H1 (cell line): ENCODE measurements at regions not wholly inside any gene's neighbourhood (a gene's known extent, or its start where the extent isn't known, plus 50 kb on each side); places are given as distances from the start of the nearest gene placed in this dataset.

ENCODE experiments used
- CTCF ChIA-PET: fragments of 300-600 bp; sonication (Branson Sonifier 250); formaldehyde crosslinking; loops from one replicate; lab custom pipeline; 2021; ENCODE audit not compliant: partially characterized antibody; lab: Charles Lee
- POLR2A ChIA-PET: fragments of 300-600 bp; sonication (Branson Sonifier 250); formaldehyde crosslinking; loops from one replicate; lab custom pipeline; 2021; ENCODE audit warnings: inconsistent platforms; ENCODE audit not compliant: partially characterized antibody; lab: Charles Lee
- DNase-seq, 2 experiments: peaks; one replicate each; pipeline versions ENCODE4 v3.0.0 to v3.0.0-alpha.2; 2010 to 2022; ENCODE audit warnings: low spot score in 2 of 2, low read depth in 1 of 2, mixed read lengths in 1 of 2
- FAIRE-seq: peaks from 2 replicates; lab custom pipeline; 2011; peaks lifted over from hg19 to GRCh38; lab: Jason Lieb, UNC
- H2AFZ ChIP-seq: 2 replicates; pipeline ENCODE4 v1.8.1; 2012; ENCODE audit warnings: low read length, inconsistent platforms
- H2AK5ac ChIP-seq: 2 replicates; pipeline ENCODE4 v1.6.1; 2013; ENCODE audit warnings: low read depth, low read length
- H2BK120ac ChIP-seq: replicated peaks from 2 replicates; pipeline ENCODE3; 2013; ENCODE audit warnings: low read depth, low read length, inconsistent platforms
- H2BK12ac ChIP-seq: 2 replicates; pipeline ENCODE4 v1.6.1; 2013; ENCODE audit warnings: low read depth, low read length
- H2BK15ac ChIP-seq: 2 replicates; pipeline ENCODE4 v1.6.1; 2013; ENCODE audit warnings: low read length
- H2BK20ac ChIP-seq: 2 replicates; pipeline ENCODE4 v1.6.1; 2013; ENCODE audit warnings: low read length
- H2BK5ac ChIP-seq: 2 replicates; pipeline ENCODE4 v1.6.1; 2013; ENCODE audit warnings: low read depth, low read length
- H3K14ac ChIP-seq: 2 replicates; pipeline ENCODE4 v1.6.1; 2013; ENCODE audit warnings: inconsistent platforms; ENCODE audit not compliant: insufficient read length
- H3K18ac ChIP-seq: 2 replicates; pipeline ENCODE4 v1.6.1; 2013; ENCODE audit warnings: low read length; ENCODE audit errors: extremely low read depth
- H3K23ac ChIP-seq: 2 replicates; pipeline ENCODE4 v1.6.1; 2013; ENCODE audit warnings: inconsistent platforms; ENCODE audit not compliant: insufficient read length
- H3K23me2 ChIP-seq: 2 replicates; pipeline ENCODE4 v1.6.1; 2013; ENCODE audit warnings: low read depth, low read length
- H3K27ac ChIP-seq: 2 replicates; pipeline ENCODE4 v1.6.1; 2011; ENCODE audit warnings: low read depth, low read length, inconsistent platforms
- H3K27me3 ChIP-seq, 4 experiments: replicated peaks in 1 of 4; 1 replicate in 1 of 4; 2 replicates in 3 of 4; pipeline versions ENCODE4 v1.6.1 to v1.8.1; 2011 to 2013; ENCODE audit warnings: low read length in 3 of 4, mild to moderate bottlenecking in 3 of 4, inconsistent platforms in 2 of 4, mixed read lengths in 2 of 4, moderate library complexity in 1 of 4; ENCODE audit not compliant: control insufficient read depth in 3 of 4, insufficient read depth in 3 of 4; ENCODE audit errors: extremely low read depth in 1 of 4
- H3K36me3 ChIP-seq, 4 experiments: 2 replicates each; pipeline versions ENCODE4 v1.6.1 to v1.8.1; 2011 to 2013; ENCODE audit warnings: mild to moderate bottlenecking in 4 of 4, low read length in 3 of 4, moderate library complexity in 2 of 4, control low read depth in 1 of 4, inconsistent platforms in 1 of 4; ENCODE audit not compliant: insufficient read depth in 4 of 4, control insufficient read depth in 2 of 4
- H3K4ac ChIP-seq: replicated peaks from 2 replicates; pipeline ENCODE3; 2013; ENCODE audit warnings: low read length, low read depth, mixed read lengths, inconsistent platforms; ENCODE audit not compliant: insufficient read length
- H3K4me1 ChIP-seq, 4 experiments: replicated peaks in 1 of 4; 1 replicate in 1 of 4; 2 replicates in 3 of 4; pipeline versions ENCODE4 v1.6.1 to v1.8.1; 2011 to 2013; ENCODE audit warnings: low read length in 3 of 4, inconsistent platforms in 2 of 4, mixed read lengths in 1 of 4; ENCODE audit not compliant: insufficient read depth in 4 of 4, control insufficient read depth in 3 of 4
- H3K4me2 ChIP-seq, 2 experiments: 2 replicates each; pipeline versions ENCODE4 v1.6.1 to v1.8.1; 2011 to 2013; ENCODE audit warnings: low read depth in 2 of 2, low read length in 2 of 2, control low read depth in 1 of 2, inconsistent platforms in 1 of 2, mild to moderate bottlenecking in 1 of 2; ENCODE audit not compliant: insufficient read depth in 1 of 2
- H3K4me3 ChIP-seq, 4 experiments: fragments of 200-600, 300-600 bp in 1 of 4; sonication (generic), shearing (Covaris generic), sonication (Bioruptor Twin) in 1 of 4; 2 replicates each; pipeline versions ENCODE4 v1.5.1 to v1.8.1; 2011 to 2016; ENCODE audit warnings: low read length in 4 of 4, low read depth in 3 of 4, control low read depth in 2 of 4, inconsistent platforms in 2 of 4, mild to moderate bottlenecking in 2 of 4, mixed read lengths in 1 of 4, moderate library complexity in 1 of 4; ENCODE audit not compliant: insufficient read depth in 2 of 4; ENCODE audit errors: extremely low read depth in 1 of 4
- H3K56ac ChIP-seq: replicated peaks from 2 replicates; pipeline ENCODE3; 2013; ENCODE audit warnings: low read depth, mild to moderate bottlenecking, mixed read lengths, low read length, inconsistent platforms; ENCODE audit not compliant: insufficient read length
- H3K79me1 ChIP-seq: 2 replicates; pipeline ENCODE4 v1.6.1; 2013; ENCODE audit warnings: low read depth, low read length, control low read depth
- H3K79me2 ChIP-seq, 2 experiments: 2 replicates each; pipeline versions ENCODE4 v1.6.1 to v1.8.1; 2012 to 2013; ENCODE audit warnings: low read length in 2 of 2, mild to moderate bottlenecking in 2 of 2, inconsistent platforms in 1 of 2; ENCODE audit not compliant: insufficient read depth in 2 of 2, control insufficient read depth in 1 of 2
- H3K9ac ChIP-seq, 4 experiments: replicated peaks in 1 of 4; 1 replicate in 1 of 4; 2 replicates in 3 of 4; pipeline versions ENCODE4 v1.6.1 to v1.8.1; 2011 to 2013; ENCODE audit warnings: low read depth in 3 of 4, low read length in 3 of 4, control low read depth in 2 of 4, mild to moderate bottlenecking in 2 of 4, moderate library complexity in 2 of 4, inconsistent platforms in 1 of 4; ENCODE audit errors: extremely low read depth in 1 of 4
- H3K9me3 ChIP-seq, 2 experiments: 2 replicates each; pipeline versions ENCODE4 v1.6.1 to v1.8.1; 2012 to 2013; ENCODE audit warnings: mild to moderate bottlenecking in 2 of 2, moderate library complexity in 2 of 2, control low read depth in 1 of 2, inconsistent platforms in 1 of 2, low read depth in 1 of 2, low read length in 1 of 2, mixed read lengths in 1 of 2; ENCODE audit not compliant: insufficient read depth in 2 of 2
- H4K20me1 ChIP-seq, 2 experiments: replicated peaks in 1 of 2; 2 replicates each; pipeline versions ENCODE3 to v1.8.1; 2011 to 2013; ENCODE audit warnings: inconsistent platforms in 2 of 2, low read length in 2 of 2, mild to moderate bottlenecking in 1 of 2; ENCODE audit not compliant: insufficient read depth in 2 of 2, control insufficient read depth in 1 of 2
- H4K5ac ChIP-seq: 2 replicates; pipeline ENCODE4 v1.6.1; 2013; ENCODE audit warnings: low read length, low read depth, mixed read lengths, inconsistent platforms; ENCODE audit not compliant: insufficient read length
- H4K8ac ChIP-seq: 2 replicates; pipeline ENCODE4 v1.8.0; 2013; ENCODE audit warnings: mild to moderate bottlenecking, moderate library complexity, low read length, inconsistent platforms; ENCODE audit not compliant: insufficient read depth; ENCODE audit errors: extremely low read depth
- H4K91ac ChIP-seq: replicated peaks from 2 replicates; pipeline ENCODE3; 2013; ENCODE audit warnings: low read length, mixed read lengths, inconsistent platforms; ENCODE audit not compliant: insufficient read length
- KDM1A ChIP-seq: fragments of 200-600, 300-600 bp; sonication (generic); IDR thresholded peaks from 2 replicates; pipeline ENCODE4 v1.7.1; 2016; ENCODE audit warnings: mild to moderate bottlenecking, low read length, borderline replicate concordance
- SAP30 ChIP-seq: fragments of 300-600 bp; sonication (generic); IDR thresholded peaks from 2 replicates; pipeline ENCODE4 v1.7.1; 2012; ENCODE audit warnings: low read length, moderate library complexity, mild to moderate bottlenecking, inconsistent platforms; ENCODE audit not compliant: insufficient read depth, insufficient replicate concordance
- SP4 ChIP-seq: IDR thresholded peaks from 2 replicates; pipeline ENCODE4 v1.6.1; 2012; ENCODE audit warnings: low read length, inconsistent platforms
- WGBS, 2 experiments: shearing (Covaris generic) in 1 of 2; methylation state at CpG; one replicate each; pipeline versions ENCODE4 v1.1.6 to v1.1.7; 2013 to 2015; ENCODE audit warnings: low lambda C conversion rate in 2 of 2, mixed read lengths in 2 of 2, inconsistent platforms in 1 of 2, low coverage in 1 of 2, missing lambda C conversion rate in 1 of 2; ENCODE audit not compliant: insufficient replicate concordance in 2 of 2, insufficient coverage in 1 of 2, insufficient read length in 1 of 2; ENCODE audit errors: extremely low coverage in 1 of 2, missing lambda C conversion rate in 1 of 2; 5-methylcytosine and 5-hydroxymethylcytosine counted together

- H4K91ac ChIP-seq, result no peak overlapping the region
- H2BK120ac ChIP-seq, result no peak overlapping the region
- H3K4me1 ChIP-seq, result peaks cover 0 to 4% (median 0%) of the 10 kb centered on the region in 4 experiments; a peak in 2 of 7 replicates
- no peak overlapping the region for H3K4me3 ChIP-seq
- 0 out of 2 replicates have a peak overlapping the region, but pooled peaks have one; percentile 28 for H2AFZ ChIP-seq
- H3K36me3 ChIP-seq, result no peaks in the 10 kb centered on the region
- H4K20me1 ChIP-seq, result no peaks in the 10 kb centered on the region
- no peak overlapping the region for H2BK5ac ChIP-seq
- H2BK12ac ChIP-seq, result no peak overlapping the region
- no peak overlapping the region for H2BK15ac ChIP-seq
- WGBS, 2 experiments, result 90% methylated on average over 12 of the region's 12 CpGs; no CpG with 5 or more reads in 1 of the 2 experiments
- H3K18ac ChIP-seq, result no peak overlapping the region
- no peak overlapping the region for H2BK20ac ChIP-seq
- no peak overlapping the region for H2AK5ac ChIP-seq
- H4K5ac ChIP-seq, result no peak overlapping the region
- H3K27ac ChIP-seq, result no peak overlapping the region
- H4K8ac ChIP-seq, result no peak overlapping the region; the same call in 1 of the 2 replicates
- no peak overlapping the region for H3K23ac ChIP-seq
- H3K56ac ChIP-seq, result no peak overlapping the region
- no peaks in the 10 kb centered on the region for H3K23me2 ChIP-seq
- H3K79me1 ChIP-seq, result no peaks in the 10 kb centered on the region
- TF ChIP-seq KDM1A, result no peak
- no peak for TF ChIP-seq SP4
- TF ChIP-seq SAP30, result no peak
- H3K9ac ChIP-seq, result no peak overlapping the region
- H3K4ac ChIP-seq, result no peak overlapping the region
- no peaks in the 10 kb centered on the region for H3K27me3 ChIP-seq
- ChIA-PET POLR2A (no interaction called here), CTCF (interaction anchor here (0.8 kb wide), 1 partner anchor 44 kb away, joined by 3 read pairs; no protein-coding TSS in a partner anchor)
- no peak overlapping the region for H3K4me2 ChIP-seq
- no peaks in the 10 kb centered on the region for H3K9me3 ChIP-seq
- FAIRE-seq (no peak), DNase-seq (no peak)
- H3K79me2 ChIP-seq, result no peaks in the 10 kb centered on the region
- H3K14ac ChIP-seq, result no peak overlapping the region
Observed at GRCh38 chr1:30160999-30161689, 562.2 kb downstream of the MATN1 start.
